ENCODE measurements at regions not wholly inside any gene's neighbourhood (a gene's known extent, or its start where the extent isn't known, plus 50 kb on each side); places are given as distances from the start of the nearest gene placed in this dataset.

DNA sequence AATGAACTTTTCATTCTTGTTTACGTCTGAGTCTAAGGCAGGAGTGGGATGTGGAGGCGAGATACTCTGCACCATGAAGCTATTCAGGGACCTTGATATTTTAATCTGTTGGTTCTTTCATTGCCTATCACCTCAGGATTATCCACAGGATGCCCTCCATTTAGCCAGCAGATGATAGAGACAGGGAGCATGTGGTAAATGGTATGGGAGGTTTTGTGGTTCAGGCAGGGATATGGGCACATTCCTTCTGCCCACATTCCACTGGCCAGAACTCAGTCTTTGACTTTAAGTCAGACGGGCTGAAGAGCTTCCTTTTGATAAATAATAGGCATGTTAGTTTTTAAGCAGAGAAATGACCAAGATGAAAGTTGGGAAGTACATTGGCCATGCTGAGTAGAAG is 548.0 kb upstream of the CCDC54 start:
- TF ChIP-seq EP300 (IDR thresholded peaks at IDR 0.05; ENCODE audit: low read depth) (no peak), POLR2A (IDR thresholded peaks at IDR 0.05) (no peak)

Measured in transverse colon (tissue), 1 donor.